B cell (primary cell): ENCODE measurements at regions not wholly inside any gene's neighbourhood (a gene's known extent, or its start where the extent isn't known, plus 50 kb on each side); places are given as distances from the start of the nearest gene placed in this dataset.

Source experiments
- EZH2 ChIP-seq: IDR thresholded peaks from 2 replicates; pipeline ENCODE4 v1.6.1; 2012; ENCODE audit warnings: borderline replicate concordance, low read depth, mild to moderate bottlenecking, moderate library complexity, low read length; ENCODE audit not compliant: insufficient read depth, poor library complexity, severe bottlenecking
- TF ChIP-seq, protein P1 (sequence below): fragments of 200-600 bp; IDR thresholded peaks from one replicate; pipeline ENCODE4 v1.8.0; 2022; ENCODE audit warnings: antibody characterized with exemption, mild to moderate bottlenecking

DNA sequence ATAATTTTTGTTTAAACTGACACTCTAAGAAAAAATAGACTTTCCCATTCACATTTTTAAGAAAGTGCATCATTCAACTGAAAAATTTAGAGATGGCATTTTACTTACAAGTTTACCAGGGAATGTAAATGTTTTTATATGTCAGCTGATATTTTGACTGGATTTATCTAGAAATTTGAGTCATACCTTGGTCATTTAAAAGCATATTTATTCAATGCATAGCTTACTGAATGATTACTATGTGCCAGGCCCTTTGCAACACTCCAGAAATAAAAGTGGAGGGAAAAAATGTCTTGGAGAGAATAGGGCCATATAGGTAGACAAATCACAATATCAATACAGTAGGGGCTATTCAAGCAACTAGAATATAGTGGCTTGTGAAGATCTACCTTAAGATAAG lies 98.4 kb upstream of the FAM3C start:
- TF ChIP-seq, protein P1, sequence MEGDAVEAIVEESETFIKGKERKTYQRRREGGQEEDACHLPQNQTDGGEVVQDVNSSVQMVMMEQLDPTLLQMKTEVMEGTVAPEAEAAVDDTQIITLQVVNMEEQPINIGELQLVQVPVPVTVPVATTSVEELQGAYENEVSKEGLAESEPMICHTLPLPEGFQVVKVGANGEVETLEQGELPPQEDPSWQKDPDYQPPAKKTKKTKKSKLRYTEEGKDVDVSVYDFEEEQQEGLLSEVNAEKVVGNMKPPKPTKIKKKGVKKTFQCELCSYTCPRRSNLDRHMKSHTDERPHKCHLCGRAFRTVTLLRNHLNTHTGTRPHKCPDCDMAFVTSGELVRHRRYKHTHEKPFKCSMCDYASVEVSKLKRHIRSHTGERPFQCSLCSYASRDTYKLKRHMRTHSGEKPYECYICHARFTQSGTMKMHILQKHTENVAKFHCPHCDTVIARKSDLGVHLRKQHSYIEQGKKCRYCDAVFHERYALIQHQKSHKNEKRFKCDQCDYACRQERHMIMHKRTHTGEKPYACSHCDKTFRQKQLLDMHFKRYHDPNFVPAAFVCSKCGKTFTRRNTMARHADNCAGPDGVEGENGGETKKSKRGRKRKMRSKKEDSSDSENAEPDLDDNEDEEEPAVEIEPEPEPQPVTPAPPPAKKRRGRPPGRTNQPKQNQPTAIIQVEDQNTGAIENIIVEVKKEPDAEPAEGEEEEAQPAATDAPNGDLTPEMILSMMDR, result no peak
- no peak for TF ChIP-seq EZH2
